GM21576 (cell line): ENCODE measurements at regions not wholly inside any gene's neighbourhood (a gene's known extent, or its start where the extent isn't known, plus 50 kb on each side); places are given as distances from the start of the nearest gene placed in this dataset.

Experiments used
- ATAC-seq: cut with Tn5 transposase; IDR thresholded peaks from one replicate; pipeline ENCODE4 v1.9.1; 2021; ENCODE audit warnings: mild to moderate bottlenecking, moderate library complexity; ENCODE audit not compliant: unreplicated experiment

DNA sequence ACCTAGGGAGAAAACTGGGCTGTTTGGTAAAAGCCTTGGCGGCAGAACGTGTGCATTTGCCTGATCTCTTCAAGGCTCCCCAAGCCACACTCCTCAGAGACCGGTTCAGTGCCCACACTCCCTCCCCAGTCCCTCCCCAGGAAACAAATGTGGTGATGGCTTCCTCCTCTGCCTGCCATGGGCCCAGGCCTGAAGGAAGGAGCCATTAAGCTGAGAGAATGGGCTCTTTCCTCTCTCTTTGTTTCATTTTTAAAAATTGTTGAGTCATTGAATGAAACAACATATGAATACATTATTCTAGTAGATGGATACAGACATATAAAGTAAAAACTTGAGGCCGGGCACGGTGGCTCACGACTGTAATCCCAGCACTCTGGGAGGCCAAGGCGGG, 50.6 kb upstream of the YWHAQ start:
- no peak for ATAC-seq

DNA sequence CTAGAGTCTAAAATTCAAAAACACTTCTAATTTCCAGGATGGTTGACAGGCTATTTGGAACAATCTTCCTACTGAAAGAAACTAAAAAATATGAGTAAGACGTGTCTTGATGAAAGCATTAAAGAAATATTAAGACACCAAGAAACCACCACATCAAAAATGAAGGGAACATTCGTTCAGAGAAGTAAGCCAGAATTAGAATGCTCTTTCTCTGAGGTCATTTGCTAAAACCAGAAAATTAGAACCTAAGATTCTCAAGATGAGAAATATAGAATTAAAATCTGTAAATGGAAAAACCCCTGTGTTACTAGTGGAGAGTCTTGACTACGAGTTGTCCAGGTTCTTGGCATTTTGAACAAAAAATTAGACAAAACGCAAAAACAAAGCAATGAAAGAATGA, 54.8 kb upstream of the YWHAQ start:
- no peak for ATAC-seq

DNA sequence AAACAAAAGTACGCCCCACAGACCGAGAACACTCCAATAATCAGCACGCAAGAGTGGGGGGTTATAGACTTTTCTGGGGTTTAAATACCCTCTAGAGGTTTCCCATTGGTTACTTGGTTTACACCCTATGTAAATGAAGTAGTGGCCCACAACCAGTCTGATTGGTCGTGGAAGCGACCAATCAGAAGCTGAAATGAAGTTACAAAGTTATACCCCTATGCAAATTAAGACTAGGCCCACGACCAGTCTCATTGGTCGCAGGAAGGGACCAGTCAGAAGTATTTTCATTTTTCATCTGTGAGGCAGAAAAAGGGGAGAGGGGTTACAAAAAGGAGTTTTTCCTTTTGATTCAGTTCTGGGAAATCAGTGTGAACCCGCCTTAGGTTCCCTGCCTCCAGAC, 55.3 kb upstream of the YWHAQ start:
- no peak for ATAC-seq

DNA sequence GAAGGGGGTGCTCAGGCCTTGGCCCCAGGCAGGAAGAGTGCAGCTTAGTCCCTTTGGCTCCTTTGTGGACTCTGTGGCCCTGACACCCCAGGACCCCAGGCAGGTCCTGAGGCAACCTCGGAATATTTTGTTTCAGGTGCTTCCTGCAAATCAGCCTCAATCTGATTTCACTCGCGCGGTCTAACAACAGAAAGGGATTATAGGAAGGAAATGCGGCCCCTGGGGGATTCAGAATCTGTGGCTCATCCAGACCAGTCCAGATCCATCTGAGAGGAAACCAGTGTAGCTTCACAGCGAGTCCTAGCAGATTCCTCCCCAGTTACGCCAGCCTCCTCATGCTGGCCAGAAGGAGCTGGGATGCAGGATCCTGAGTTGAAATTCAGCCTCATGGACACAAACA, 59.5 kb upstream of the YWHAQ start:
- ATAC-seq = no peak

DNA sequence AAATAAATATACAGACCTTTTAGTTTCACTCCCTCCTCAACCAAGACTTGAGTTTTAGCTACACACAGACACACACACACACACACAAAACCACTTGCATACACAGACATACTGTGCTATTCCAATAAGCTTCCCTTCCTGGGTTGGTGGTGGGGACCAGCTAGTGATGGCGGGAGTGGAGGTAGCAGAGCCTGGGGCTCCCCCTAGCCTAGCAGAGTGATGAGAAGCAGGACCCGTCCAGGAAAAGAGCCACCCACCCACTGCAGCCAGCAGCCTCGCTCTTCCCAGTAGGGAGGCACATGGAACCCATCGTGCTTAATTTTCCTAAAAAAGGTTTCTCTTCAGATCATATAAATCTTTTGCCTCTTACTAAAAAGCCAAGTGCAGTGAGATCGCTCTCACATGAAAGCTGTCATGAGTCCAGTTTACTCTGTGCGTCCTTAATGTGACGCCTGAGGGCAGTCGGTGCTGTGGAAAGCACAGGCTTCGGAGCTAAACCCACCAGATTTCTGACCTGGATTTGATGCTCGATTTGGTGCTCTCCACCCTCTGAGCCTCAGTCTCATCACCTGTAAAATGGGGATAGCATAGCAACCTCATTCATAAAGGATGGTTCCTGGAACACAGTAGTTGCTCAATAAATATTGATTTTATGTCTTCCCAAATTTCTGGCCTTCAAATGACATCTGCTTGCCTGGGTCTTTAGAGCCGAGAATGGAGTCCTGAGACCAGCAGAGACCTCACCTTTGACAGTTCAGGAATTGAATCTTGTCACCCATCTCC, 60.1 kb upstream of the YWHAQ start:
- ATAC-seq = no peak

DNA sequence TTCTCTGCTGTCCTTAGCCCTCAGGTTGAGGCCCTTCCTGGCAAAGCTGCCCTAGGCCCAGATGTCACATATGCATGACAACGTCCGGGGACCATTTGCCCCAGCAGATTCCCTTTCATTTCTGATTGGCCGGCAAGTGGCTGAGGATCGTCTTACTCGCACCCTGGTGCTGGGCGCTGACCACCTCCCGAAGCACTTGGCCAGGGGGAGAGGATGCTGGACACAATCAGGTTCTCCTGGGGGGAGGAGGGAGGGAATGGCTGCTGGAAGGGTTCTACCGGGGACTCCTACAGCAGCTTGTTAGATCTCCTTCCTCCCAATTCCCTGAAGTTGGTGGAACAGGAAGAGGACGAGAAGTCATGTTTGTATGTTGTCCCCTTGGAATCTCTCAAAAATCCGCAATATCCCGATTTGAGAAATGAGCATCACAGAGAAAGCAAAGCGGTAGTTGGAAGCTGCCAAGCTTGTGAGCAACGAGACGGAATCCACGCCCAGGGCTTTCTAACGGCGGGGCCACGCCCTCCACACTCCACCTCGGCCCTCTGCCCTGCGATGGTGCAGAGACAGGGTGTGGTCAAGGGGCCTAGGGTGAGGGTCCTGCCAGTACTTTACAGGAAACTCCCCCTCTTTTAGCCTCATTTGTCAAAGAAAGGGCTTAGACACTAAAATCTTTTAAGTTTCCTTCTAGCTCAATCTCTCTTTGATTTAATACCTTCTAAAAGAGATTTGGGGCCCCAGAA, 61.8 kb upstream of the YWHAQ start:
- ATAC-seq = no peak

GRCh38 chr2:9693196-9693491, 62.3 kb upstream of the YWHAQ start:
- peak; percentile 55 for ATAC-seq

DNA sequence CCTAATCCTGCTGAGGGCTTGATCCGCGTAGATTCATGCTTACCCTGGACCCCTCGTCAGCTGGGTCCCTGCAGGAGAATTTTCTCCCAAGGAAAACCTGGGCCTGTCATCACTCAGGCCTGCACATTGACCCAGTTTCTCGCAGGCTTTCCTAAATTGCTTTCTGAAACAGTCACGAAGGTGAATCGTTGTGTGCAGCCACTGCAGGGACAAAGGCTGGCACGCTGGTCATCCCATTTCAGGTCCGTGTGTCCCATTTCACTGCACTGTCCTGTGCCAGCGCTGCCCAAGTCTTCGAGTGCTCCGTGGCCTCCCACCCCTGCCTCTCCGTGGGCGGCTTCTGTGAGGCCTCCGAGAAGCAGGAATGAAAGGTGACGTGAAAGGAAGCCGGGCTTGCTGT, 62.8 kb upstream of the YWHAQ start:
- ATAC-seq = no peak

DNA sequence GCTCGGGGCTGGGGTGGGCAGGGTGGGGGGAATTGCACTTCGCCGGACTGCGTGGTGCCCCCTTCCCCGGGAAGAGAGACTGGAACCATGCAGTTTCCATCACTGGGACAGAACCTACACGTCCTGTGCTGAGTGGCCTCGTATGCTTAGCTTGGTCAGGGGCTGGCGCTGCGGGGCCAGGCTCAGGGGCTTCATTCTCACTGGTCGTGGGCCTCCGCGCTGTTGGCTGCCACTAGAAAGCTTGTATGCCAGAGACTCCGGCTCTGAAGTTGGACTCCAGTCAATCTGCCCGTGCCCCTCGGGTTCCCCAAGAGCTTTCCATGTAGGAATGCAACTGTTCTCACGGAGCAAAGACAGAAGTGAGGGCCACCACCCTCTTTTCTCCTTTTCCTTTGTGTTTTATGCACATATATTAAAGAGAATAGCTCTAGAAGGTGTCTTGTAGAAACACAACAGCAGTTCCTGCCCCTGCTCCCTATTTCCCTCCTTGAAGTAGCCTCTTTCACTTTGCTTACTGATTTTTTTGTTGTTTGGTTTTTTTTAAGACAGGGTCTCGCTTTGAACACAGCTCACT, 64.0 kb upstream of the YWHAQ start:
- ATAC-seq = no peak

- ATAC-seq = no peak
These were observed 65.1 kb upstream of the YWHAQ start for GRCh38 chr2:9695941-9696340.

DNA sequence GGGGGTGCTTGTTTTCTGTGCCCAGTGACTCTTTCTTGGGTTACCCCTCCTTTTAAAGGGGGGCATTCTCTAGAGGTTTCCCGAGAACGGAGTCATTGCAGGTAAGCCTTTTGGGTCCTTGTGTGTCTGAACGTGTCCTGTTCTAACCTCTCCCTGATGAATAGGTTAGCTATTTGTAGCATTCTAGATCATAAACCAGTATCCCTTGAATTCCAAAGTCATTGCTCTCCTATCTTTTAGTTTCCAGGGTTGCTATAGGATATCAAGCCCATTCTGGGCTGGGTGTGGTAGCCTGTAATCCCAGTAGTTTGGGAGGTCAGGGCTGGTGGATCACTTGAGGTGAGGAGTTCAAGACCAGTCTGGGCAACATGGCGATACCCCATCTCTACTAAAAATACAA, 65.9 kb upstream of the YWHAQ start:
- ATAC-seq = no peak

GRCh38 chr2:9697909-9698308, 67.1 kb upstream of the YWHAQ start:
- no peak for ATAC-seq

DNA sequence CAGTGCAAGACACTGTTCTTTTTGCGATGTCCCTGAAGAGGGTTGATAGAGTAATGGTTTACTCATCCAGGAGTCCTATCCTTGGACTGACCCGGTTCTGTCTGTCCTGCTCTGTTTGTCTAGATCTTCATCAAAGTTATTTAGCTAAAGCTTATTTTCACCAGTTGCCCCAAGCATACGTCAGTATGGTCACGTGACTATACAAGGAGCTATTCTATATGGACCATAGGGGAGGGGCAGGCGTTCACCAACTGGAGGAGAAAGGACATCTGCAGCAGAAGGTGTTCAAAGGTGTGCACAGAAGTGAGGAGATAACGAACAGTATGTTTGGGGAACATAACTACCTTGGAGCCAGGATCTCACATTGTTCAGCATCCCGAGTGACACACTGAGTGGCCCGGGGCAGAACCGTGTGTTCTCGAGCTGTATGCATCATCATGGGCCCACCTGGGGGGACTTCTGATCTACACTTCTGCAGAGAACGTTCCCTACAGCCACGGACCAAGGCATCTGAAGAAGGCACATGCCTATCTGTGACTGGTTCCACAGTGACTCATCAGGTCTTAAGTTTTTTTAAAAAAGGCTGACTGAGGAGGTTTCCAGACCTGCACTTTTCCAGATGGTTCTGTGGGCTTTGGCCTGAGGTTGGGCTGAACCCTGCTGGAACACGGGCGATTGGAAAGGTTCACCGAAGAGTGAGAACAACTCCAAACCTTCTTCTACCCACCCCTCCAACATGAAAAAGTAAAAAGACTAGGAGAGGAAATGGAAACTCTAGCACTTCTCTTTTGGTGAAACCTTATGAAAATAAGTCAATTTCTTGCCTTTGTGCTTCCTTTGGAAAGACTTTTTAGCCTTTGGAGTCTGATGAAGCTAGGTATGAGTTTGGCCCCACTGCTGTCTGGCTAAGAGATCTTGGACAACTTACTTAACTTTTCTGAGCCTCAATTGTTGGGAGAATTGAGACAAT, 68.6 kb upstream of the YWHAQ start:
- no peak for ATAC-seq

DNA sequence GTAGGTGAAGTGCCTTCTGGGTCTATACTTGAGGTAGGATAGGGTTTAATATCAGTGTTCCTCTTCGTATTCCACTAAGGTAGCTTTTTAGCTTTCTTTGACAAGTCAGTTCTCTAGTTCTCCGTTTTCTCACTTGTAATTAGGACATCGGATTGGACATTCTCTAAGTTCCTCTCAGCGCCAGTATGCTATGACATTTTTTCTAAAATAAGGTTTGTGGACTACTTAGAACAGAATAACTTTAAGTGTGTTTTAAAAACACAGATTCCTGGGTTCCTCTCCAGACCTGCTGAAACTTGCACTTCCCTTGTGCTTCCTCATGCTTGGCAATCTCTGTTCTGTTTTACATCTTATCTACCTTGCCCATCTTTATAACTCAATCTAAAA, 69.3 kb upstream of the YWHAQ start:
- no peak for ATAC-seq

GRCh38 chr2:9702604-9703084, 71.8 kb upstream of the YWHAQ start:
- no peak for ATAC-seq

DNA sequence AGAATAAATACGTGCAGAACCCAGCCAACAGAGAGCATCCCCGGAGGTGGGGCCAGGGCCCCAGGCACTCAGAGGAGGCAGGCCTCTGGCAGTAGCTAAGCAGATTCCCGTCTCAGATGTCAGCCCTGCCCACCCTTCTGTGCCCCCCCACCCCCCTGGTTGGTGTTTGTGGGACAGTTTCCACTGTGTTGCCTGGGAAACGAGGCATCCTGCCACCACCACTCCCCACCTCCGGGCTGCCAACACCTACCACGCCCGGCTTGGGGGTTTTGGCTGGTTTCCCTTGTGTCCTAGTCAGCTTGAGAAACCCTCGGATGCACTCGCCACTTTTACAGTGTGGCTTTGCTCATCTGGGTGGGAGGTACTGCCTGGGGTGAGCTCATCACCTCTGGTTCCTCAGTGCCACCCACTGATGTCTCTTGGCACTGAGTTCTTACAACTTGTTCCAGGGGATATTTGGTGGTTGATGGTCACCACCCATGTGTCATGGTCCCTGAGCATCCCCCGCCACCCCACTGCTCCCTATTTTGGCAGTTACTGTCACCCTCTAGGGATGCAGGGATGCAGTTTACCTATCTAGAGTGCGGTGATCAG, 72.4 kb upstream of the YWHAQ start:
- no peak for ATAC-seq

GRCh38 chr2:9703701-9704221, 73.0 kb upstream of the YWHAQ start:
- no peak for ATAC-seq

DNA sequence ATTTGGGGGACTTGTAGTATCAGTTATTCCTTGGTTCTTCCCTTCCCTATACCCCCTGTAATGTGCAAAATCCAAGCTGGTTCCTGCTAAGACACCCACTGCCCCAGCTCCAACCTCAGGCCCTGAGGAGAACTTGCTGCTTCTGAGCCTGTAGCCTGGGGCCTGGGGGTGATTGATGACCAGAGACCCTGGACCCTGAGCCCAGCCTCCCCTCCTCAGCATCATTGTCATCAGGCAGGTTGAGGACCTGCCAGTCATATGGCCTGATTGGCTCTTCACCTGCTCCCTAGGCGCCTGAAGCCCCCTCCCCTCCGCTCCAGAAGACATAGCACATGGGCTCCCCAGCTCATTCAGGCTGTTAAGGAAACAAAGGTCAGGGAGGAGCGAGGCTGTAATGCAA, 73.8 kb upstream of the YWHAQ start:
- ATAC-seq = no peak

GRCh38 chr2:9705196-9705595, 74.4 kb upstream of the YWHAQ start:
- no peak for ATAC-seq

DNA sequence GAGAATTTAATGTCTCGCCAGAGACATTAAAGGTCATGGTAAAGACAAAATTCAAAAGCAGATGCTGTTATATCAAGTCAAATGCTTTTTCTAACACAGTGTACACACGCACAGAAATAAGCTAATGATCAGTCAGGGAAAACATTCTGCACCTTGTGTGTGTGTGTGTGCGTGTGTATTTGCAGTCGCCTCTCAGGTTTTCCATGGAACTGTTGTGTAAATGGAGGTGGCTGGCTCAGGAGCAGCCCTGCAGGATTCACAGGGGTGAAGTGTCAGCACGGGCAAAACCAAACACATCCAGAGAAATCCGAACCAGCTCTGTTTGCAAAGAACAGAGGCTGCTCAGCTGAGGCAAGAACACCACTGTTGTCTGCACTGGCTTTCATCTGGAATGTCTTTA, 76.2 kb upstream of the YWHAQ start:
- ATAC-seq = no peak
